Activated gamma-delta T cell (primary cell): ENCODE measurements at regions not wholly inside any gene's neighbourhood (a gene's known extent, or its start where the extent isn't known, plus 50 kb on each side); places are given as distances from the start of the nearest gene placed in this dataset.
"Not testable (repeated sequence)": the region's sequence is repeated elsewhere in the genome, so short reads cannot be mapped to it uniquely, and the experiment has no call there.

ENCODE experiments used
- DNase-seq: peaks from one replicate; lab custom pipeline; 2025; lab: John Stamatoyannopoulos, UW

GRCh38 chr15:58360421-58361090 lies 71.2 kb upstream of the LIPC start:
- DNase-seq = no peak

- no peak for DNase-seq
Observed at GRCh38 chr15:58361273-58361759, 70.5 kb upstream of the LIPC start.

GRCh38 chr15:58362262-58362922 lies 69.4 kb upstream of the LIPC start:
- no peak for DNase-seq

- not testable (repeated sequence) for DNase-seq
Observed at GRCh38 chr15:58363118-58363517, 68.7 kb upstream of the LIPC start.

- not testable (repeated sequence) for DNase-seq
Observed at GRCh38 chr15:58363673-58364072, 68.1 kb upstream of the LIPC start.

- not testable (repeated sequence) for DNase-seq
Observed at GRCh38 chr15:58365098-58365497, 66.7 kb upstream of the LIPC start.

GRCh38 chr15:58369261-58369701 lies 62.5 kb upstream of the LIPC start:
- DNase-seq = no peak

- no peak for DNase-seq
Observed at GRCh38 chr15:58369956-58370355, 61.8 kb upstream of the LIPC start.

- DNase-seq = no peak
Observed at GRCh38 chr15:58374147-58374546, 57.6 kb upstream of the LIPC start.

GRCh38 chr15:58377193-58377592 lies 54.6 kb upstream of the LIPC start:
- no peak for DNase-seq

GRCh38 chr15:58378241-58379085 lies 53.3 kb upstream of the LIPC start:
- DNase-seq = no peak

- DNase-seq = not testable (repeated sequence)
Observed at GRCh38 chr15:58379454-58379853, 52.3 kb upstream of the LIPC start.

GRCh38 chr15:58380280-58380945 lies 51.4 kb upstream of the LIPC start:
- DNase-seq = no peak

- DNase-seq = no peak
Observed at GRCh38 chr15:58381697-58382096, 50.1 kb upstream of the LIPC start.
